ENCODE measurements at regions not wholly inside any gene's neighbourhood (a gene's known extent, or its start where the extent isn't known, plus 50 kb on each side); places are given as distances from the start of the nearest gene placed in this dataset.
"Not testable (repeated sequence)": the region's sequence is repeated elsewhere in the genome, so short reads cannot be mapped to it uniquely, and the experiment has no call there.

- DNase-seq, result no peak
These were observed 125.7 kb upstream of the MTHFD1L start for GRCh38 chr6:150739711-150740349.

GRCh38 chr6:150740453-150740852 is 125.0 kb upstream of the MTHFD1L start:
- no peak for DNase-seq

GRCh38 chr6:150741633-150742200 is 123.8 kb upstream of the MTHFD1L start:
- no peak for DNase-seq

- no peak for DNase-seq
These were observed 120.8 kb upstream of the MTHFD1L start for GRCh38 chr6:150744522-150745260.

GRCh38 chr6:150745896-150746295 is 119.6 kb upstream of the MTHFD1L start:
- no peak for DNase-seq

GRCh38 chr6:150747155-150747554 is 118.3 kb upstream of the MTHFD1L start:
- DNase-seq, result no peak

GRCh38 chr6:150749091-150749670 is 116.3 kb upstream of the MTHFD1L start:
- no peak for DNase-seq

GRCh38 chr6:150751296-150751695 is 114.2 kb upstream of the MTHFD1L start:
- no peak for DNase-seq

- no peak for DNase-seq
These were observed 113.1 kb upstream of the MTHFD1L start for GRCh38 chr6:150752409-150752808.

GRCh38 chr6:150753371-150754064 is 112.0 kb upstream of the MTHFD1L start:
- peak; percentile 58 for DNase-seq

- no peak for DNase-seq
These were observed 110.5 kb upstream of the MTHFD1L start for GRCh38 chr6:150755042-150755441.

- no peak for DNase-seq
These were observed 110.0 kb upstream of the MTHFD1L start for GRCh38 chr6:150755524-150755923.

GRCh38 chr6:150756173-150756572 is 109.3 kb upstream of the MTHFD1L start:
- DNase-seq, result no peak

- not testable (repeated sequence) for DNase-seq
These were observed 107.7 kb upstream of the MTHFD1L start for GRCh38 chr6:150757807-150758206.

GRCh38 chr6:150759483-150759882 is 106.0 kb upstream of the MTHFD1L start:
- DNase-seq, result no peak

GRCh38 chr6:150761771-150762170 is 103.7 kb upstream of the MTHFD1L start:
- no peak for DNase-seq

- no peak for DNase-seq
These were observed 101.0 kb upstream of the MTHFD1L start for GRCh38 chr6:150764334-150765066.

- DNase-seq, result no peak
These were observed 100.3 kb upstream of the MTHFD1L start for GRCh38 chr6:150765067-150765764.

GRCh38 chr6:150766201-150766997 is 99.1 kb upstream of the MTHFD1L start:
- no peak for DNase-seq

- DNase-seq, result no peak
These were observed 98.3 kb upstream of the MTHFD1L start for GRCh38 chr6:150767161-150767560.

Data from renal pelvis (tissue), 1 donor.